SKM-1 treated with dmso at 0.1 percent for 144 hours (cell line): ENCODE measurements at regions not wholly inside any gene's neighbourhood (a gene's known extent, or its start where the extent isn't known, plus 50 kb on each side); places are given as distances from the start of the nearest gene placed in this dataset.

Experiments
- DNase-seq: peaks from one replicate; lab custom pipeline; 2025; ENCODE audit not compliant: unreplicated experiment; lab: John Stamatoyannopoulos, UW

GRCh38 chr10:60669501-60669900, 108.8 kb upstream of the CDK1 start:
- DNase-seq, result no peak

DNA sequence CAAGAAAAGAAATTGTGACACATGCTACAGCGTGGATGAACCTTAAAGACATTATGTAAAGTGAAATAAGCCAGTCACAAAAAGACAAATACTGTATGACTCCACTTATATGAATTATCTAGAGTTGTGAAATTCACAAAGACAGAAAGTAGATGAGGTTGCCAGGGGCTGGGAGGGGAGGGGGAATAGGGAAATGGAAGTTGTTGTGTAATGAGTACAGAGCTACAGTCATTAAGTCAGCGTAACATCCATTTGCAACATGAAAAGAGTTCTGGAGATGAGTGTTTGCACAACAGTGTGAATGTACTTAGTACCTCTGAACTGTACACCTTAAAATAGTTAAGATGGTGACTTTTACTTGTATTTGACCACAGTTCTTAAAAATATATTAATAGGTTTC, 112.1 kb upstream of the CDK1 start:
- peak; percentile 96 for DNase-seq

DNA sequence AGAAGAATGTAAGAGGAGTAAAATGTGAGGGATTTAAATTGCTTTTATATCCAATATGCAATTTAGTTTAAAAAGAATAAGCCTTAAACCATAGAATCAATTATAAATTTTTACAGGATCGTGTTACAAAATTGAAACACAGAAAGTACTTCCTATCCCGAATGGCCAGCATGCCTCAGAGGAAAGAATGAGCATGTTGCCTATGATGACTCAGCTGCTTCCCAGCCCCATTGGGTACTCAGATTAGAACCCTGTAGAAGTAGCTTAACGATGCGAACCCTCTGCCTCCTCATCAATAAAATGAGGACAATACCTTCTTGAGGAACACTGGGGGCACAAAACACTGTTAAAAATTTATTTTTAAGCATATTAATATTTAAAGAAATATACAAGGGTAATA, 113.4 kb upstream of the CDK1 start:
- DNase-seq, result no peak

DNA sequence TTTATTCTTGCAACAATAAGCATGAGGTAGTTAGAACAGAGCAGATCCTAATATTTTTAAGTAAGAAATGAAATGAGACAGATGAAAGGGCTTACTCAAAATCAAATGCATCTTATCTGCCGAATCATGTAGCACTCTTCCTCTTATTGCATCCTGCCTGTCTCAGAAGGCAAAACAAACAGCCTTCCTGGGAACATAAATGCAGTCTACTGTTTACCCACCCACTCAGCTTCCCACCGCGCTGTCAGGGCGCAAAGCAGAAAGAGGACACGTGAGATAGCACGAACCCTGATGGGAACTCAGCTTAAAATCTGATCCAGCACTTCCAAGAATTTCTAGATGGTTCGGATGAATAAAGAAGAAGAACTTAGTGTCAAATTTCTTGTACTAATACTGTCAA, 114.4 kb upstream of the CDK1 start:
- no peak for DNase-seq

GRCh38 chr10:60662917-60663614, 115.2 kb upstream of the CDK1 start:
- peak; percentile 27 for DNase-seq

DNA sequence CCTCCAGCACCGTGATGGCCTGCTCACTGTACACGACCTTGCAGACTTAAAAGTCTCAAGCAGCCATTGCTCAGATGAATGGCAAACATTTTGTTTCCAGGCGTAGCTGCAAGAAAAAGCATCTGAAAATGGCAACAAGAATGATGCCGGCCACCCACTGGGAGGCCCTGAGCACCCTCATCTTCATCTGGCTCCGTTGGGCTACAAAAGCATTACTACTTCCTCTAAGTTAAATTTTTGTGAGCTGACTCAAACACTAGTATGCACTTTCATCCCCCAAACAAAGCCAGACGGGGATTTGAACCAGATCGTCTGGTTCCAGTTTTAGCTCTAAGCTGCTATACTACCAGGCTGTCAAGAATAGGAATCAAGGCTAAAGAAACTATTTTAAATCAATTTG, 116.6 kb upstream of the CDK1 start:
- no peak for DNase-seq

DNA sequence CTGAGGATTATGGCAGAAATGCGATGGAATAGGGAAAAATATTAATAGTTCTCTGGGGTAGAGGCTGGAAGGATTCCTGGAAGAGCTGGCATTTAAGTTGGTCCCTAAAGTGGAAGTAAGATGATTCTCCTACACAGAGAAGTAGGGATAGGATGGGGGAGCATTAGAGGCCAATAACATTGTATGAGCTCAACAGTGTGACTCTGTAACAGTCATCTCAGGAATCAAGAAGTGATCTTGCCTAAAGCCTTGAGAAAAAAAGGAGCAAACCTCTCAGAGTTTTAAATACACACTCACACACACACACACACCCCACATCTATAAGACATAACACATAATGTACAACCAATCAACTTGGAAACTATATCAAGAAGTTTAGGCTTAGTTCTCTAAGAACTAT, 117.7 kb upstream of the CDK1 start:
- DNase-seq, result no peak

- no peak for DNase-seq
Observed at GRCh38 chr10:60654813-60655464, 123.3 kb upstream of the CDK1 start.

- DNase-seq, result no peak
Observed at GRCh38 chr10:60652628-60653027, 125.7 kb upstream of the CDK1 start.

DNA sequence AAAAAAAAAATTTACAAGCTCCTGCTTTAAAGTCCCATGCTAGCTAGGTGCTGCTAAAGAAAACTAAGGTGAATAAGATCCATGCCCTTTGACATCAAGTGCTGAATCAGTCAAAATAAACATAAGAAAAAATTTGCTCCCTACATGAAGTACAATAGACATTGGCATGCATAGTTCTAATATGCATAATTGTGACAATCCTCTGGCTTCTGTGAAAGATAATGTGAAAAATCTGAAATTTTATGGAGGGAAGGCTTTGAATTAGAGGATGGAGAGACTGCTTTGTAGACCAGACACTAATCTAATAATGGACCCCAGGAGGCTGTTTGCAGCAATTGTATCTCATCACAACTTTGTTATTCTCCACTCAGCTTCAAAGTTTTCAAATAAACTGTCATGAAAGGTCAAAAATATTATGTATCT, 127.9 kb upstream of the CDK1 start:
- DNase-seq, result no peak

DNA sequence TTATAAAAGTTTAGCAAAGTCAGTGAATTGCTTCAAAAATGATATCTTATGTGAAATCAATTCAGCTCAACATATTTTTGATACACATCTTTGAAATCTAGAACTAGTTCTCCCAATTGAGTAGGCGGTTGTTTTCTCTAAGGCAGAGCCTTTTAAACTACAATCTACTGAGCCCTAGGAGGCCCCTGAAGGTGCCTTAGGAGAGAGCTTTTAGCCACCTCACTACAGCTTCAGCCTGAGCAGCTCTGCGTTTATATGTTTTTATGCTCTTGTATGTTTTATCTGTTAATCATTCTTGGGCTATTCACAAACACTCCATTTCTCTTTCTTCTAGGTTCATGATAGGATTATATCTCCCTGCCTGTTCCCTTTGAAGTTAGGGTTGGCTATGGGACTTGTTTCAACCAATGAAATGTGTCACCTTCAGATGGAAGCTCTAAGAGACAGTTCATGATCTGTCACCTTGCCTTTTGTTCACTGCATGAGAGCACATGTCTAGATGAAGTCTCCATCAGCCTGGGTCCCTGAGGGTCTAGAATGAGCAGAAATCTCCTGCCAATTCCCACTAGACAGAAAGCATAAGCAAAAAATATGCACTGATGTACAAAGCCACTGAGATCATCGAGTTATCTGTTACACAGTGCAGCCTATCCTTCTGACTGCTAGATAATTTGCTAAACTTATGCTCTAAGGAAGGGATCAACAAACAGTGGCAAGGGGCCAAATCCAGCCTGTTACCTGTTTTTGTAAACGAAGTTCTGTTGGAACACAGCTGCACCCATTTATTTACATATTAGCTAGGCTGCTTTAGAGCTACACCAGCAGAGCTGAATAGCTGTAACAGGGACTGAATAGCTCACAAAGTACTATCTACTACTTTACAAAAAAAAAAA, 128.5 kb upstream of the CDK1 start:
- DNase-seq, result no peak

- no peak for DNase-seq
Observed at GRCh38 chr10:60648761-60649160, 129.5 kb upstream of the CDK1 start.

DNA sequence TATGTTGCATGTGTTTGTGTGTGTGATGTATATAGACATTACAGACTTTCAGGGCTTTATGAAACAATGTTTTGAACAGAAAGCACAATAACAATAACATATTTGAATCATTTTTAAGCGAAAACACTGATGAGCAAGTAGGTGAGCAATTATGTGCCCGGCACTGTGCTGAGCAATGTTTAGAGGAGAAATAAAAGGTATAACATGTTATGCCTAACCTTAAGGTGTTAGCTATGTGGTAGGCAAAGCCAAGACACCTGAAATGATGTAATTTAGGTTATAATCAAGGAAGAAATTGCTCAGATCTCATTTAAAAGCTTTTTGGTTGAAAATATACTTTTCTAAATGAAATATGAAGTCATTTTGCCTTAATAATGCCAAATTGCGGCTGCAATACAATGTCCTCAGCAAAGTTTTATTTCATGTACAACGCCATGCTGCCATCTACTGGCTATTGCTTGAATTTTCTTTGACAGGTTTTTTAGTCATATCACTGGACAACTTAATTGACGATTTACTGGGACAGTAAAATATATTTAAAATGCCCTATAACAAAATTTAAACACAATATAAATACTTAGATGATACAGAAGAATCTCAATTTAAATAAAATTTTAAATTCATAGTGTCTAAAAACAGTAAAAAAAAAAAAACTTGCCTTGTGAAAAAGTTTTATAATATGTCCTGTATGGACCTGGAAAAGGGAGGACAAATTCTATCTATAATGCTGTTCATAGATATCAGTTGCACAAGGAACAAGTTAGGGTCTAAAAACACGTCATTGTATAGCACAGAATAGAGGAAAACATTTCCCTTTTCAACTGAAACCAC, 131.1 kb upstream of the CDK1 start:
- DNase-seq, result peak; percentile 22

- no peak for DNase-seq
Observed at GRCh38 chr10:60645980-60646379, 132.3 kb upstream of the CDK1 start.

DNA sequence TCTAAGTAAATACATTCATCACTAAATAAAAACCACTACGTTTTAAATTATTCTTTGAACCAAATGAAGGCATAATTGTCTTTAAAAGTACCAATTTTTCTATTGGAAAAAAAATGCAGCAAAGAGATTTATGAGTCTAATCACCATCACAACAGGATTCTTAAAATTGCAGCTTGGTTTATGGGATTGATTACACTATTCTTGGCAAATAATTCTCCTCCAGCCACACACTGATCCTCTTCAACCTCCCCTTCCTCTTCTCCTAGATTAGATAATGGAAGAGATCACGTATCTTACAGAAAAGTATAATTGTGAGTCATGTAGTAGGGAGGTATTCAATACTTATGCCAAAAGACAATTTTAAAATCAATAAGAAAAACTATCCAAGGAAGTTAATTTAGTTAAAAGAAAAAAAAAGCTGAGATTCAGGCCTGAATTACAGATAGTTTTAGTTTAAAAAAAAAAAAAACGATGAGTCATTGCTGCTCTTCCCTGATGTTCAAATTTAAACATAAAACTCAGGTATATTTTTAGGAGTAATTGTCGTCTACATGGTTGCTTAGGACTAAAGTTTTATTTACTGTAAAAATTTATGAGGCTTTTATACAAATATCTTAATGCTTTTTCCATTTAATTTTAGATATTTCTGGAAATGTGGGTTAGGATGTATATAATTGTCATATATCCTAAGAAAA, 133.7 kb upstream of the CDK1 start:
- DNase-seq, result no peak

- no peak for DNase-seq
Observed at GRCh38 chr10:60643874-60644273, 134.4 kb upstream of the CDK1 start.

- no peak for DNase-seq
Observed at GRCh38 chr10:60629332-60629731, 148.9 kb upstream of the CDK1 start.

DNA sequence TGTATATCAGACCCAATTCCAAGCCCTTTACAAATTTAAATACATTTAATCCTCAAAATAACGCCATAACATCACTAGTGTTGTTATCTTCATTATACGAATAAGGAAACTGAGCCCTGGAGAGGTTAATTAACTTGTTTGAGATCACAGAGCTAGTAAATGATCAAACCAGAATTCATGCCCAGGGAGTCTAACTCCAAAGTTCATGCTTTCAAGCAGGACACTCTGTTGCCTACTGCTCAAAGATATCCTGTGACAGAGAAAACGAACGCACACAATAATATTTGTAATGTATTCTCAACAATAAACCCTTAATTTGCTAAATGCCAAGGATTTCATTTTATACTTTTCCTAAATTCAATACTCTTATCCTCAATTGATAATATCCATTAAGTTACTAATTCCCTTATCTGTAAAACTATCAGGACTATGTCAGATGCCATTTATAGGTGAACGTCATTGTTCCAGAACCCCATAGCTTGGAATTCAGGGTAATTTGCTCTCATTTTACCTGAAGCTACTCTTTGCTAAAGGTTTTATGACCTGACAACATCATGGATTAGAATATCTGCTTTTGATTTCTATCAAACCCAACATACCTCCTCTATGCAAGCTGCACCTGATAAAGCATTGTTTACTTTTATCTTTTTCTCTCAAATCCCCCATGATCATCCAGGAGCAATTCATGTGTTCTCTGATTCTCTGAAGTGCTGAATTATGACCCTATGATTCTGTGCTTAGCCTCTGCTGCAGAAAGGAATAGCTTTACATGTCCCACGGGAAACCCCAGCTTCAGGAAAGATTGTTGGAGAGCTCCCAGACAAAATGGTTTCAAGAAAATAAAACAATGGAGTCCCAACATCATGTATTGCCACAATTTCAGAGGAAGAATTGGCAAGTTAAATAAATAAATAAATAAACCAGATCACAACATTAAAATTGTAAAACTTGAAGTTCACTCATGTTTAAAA, 150.2 kb upstream of the CDK1 start:
- no peak for DNase-seq

DNA sequence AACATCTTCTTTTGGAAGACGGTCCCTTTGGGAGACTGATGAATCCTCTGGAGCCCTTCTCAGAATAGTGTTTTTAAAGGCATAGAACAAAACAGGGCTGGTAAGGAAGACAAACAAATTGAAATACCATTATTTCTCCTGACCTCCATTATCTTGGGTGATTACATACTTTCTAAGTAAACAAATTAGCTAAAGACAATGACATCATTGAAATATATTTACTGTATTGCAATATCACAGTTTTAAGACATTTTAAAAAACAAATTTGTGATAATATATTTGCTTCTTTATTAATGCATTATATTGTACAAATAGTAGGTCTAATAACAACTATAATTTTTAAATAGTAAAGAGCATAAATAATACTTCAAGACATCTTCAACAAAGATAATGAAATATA, 152.2 kb upstream of the CDK1 start:
- no peak for DNase-seq
